ENCODE measurements at regions not wholly inside any gene's neighbourhood (a gene's known extent, or its start where the extent isn't known, plus 50 kb on each side); places are given as distances from the start of the nearest gene placed in this dataset.

DNA sequence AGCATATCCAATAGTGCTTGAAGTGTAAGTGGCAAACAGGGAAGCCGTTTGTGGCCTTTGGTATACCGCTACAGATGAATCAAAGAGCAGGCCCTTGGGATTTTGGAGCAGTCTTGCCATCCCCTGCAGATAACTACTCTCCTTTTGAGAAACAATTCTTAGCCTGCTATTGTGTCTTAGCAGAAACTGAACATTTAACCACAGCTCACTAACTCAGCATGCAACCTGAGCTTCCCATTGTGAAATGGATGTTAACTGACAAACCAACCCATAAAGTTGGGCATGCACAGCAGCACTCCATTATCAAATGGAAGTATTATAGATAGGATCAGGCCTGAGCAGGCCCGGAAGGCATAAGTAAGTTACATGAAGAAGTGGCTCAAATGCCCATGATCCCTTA lies 315.3 kb upstream of the PTGER4 start:
- TF ChIP-seq, protein P1, sequence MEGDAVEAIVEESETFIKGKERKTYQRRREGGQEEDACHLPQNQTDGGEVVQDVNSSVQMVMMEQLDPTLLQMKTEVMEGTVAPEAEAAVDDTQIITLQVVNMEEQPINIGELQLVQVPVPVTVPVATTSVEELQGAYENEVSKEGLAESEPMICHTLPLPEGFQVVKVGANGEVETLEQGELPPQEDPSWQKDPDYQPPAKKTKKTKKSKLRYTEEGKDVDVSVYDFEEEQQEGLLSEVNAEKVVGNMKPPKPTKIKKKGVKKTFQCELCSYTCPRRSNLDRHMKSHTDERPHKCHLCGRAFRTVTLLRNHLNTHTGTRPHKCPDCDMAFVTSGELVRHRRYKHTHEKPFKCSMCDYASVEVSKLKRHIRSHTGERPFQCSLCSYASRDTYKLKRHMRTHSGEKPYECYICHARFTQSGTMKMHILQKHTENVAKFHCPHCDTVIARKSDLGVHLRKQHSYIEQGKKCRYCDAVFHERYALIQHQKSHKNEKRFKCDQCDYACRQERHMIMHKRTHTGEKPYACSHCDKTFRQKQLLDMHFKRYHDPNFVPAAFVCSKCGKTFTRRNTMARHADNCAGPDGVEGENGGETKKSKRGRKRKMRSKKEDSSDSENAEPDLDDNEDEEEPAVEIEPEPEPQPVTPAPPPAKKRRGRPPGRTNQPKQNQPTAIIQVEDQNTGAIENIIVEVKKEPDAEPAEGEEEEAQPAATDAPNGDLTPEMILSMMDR (IDR thresholded peaks at IDR 0.05) = no peak
- no peak for TF ChIP-seq POLR2A (IDR thresholded peaks at IDR 0.05)

Data from transverse colon (tissue), 3 donors.